H1 (cell line): ENCODE measurements at regions not wholly inside any gene's neighbourhood (a gene's known extent, or its start where the extent isn't known, plus 50 kb on each side); places are given as distances from the start of the nearest gene placed in this dataset.

Experiments used
- BRCA1 ChIP-seq: IDR thresholded peaks from 2 replicates; pipeline ENCODE4 v1.6.1; 2012; ENCODE audit warnings: low read depth, low read length, improper control_type of control experiment
- HDAC2 ChIP-seq, 2 experiments: fragments of 300-600 bp in 1 of 2; sonication (generic) in 1 of 2; IDR thresholded peaks; 2 replicates each; pipeline ENCODE4 v1.6.1; 2011 to 2012; ENCODE audit warnings: low read depth in 2 of 2, low read length in 2 of 2, mild to moderate bottlenecking in 2 of 2, moderate library complexity in 2 of 2, borderline replicate concordance in 1 of 2, inconsistent platforms in 1 of 2
- NANOG ChIP-seq: IDR thresholded peaks from 2 replicates; pipeline ENCODE4 v1.6.1; 2011; ENCODE audit warnings: low read length, low read depth, mild to moderate bottlenecking, inconsistent platforms; ENCODE audit not compliant: insufficient read depth, poor library complexity, severe bottlenecking
- RBBP5 ChIP-seq: IDR thresholded peaks from 2 replicates; pipeline ENCODE4 v1.7.1; 2012; ENCODE audit warnings: low read depth, mild to moderate bottlenecking, inconsistent platforms, low read length, moderate library complexity, borderline replicate concordance
- TBP ChIP-seq: IDR thresholded peaks from 2 replicates; pipeline ENCODE4 v1.6.1; 2011; ENCODE audit warnings: low read depth, low read length, improper control_type of control experiment
- TF ChIP-seq, protein P1 (sequence below): IDR thresholded peaks from 2 replicates; pipeline ENCODE4 v1.6.1; 2012; ENCODE audit warnings: inconsistent platforms

DNA sequence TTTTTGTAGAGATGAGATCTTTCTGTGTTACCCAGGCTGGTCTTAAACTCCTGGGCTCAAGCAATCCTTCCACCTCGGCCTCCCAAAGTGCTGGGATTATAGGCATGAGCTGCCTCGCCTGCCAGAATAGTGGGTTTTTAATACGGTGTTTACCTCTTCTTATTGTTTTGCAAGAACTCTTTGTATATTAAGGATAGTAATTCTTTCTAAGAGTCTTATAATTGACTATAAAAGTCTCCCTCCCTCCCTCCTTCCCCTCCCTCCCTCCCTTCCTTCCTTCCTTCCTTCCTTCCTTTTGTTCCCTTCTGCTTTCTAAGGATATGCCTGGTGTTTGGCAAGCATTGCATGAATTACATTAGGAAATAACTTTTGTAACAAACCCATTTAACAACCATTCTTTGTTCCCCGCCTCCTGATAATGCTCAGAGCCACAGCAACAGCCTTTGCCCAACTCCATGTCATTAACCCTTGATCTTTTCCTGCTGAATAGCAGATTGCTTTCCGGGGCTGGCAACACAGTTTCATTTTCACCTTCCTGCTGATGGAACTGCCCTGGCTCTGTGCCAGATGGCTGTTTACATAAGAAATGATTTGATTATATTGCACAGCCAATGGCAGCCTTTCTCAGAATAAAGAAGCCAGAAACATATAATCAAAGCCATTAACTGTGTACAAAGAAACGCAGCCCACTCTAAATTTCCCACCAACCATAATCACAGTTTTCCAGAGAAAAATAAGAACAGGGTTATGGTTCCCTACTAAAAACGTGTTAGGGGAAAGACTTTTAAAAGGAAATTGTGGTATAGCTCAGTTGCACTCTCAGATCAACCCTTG lies 143.7 kb upstream of the PTPN1 start (continued):
- TF ChIP-seq HDAC2 (IDR thresholded peaks at IDR 0.05; ENCODE audit: borderline replicate concordance in 1 of 2, low read depth in 2 of 2, low read length in 2 of 2) (no peak), BRCA1 (no peak), RBBP5 (no peak), NANOG (no peak), TBP (no peak)
- TF ChIP-seq, protein P1, sequence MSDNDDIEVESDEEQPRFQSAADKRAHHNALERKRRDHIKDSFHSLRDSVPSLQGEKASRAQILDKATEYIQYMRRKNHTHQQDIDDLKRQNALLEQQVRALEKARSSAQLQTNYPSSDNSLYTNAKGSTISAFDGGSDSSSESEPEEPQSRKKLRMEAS = no peak
